Activated CD8-positive, alpha-beta memory T cell treated with anti-CD3 and anti-CD28 coated beads, Interleukin-2, amount 10 ng/mL, durations not matched to agents 7 days and 5 days (primary cell): ENCODE measurements at regions not wholly inside any gene's neighbourhood (a gene's known extent, or its start where the extent isn't known, plus 50 kb on each side); places are given as distances from the start of the nearest gene placed in this dataset.

Experiments used
- ATAC-seq: fragments of 150-1000 bp; cut with Tn5 transposase; one replicate; pipeline ENCODE4 v1.10.0; 2021; ENCODE audit warnings: moderate library complexity
- CTCF ChIA-PET: fragments of 350-600 bp; sonication (Branson Sonifier 250); formaldehyde crosslinking; loops from one replicate; lab custom pipeline; 2021; ENCODE audit warnings: antibody characterized with exemption; lab: Charles Lee
- DNase-seq: peaks from one replicate; pipeline ENCODE4 v3.0.0-alpha.2; 2020
- H3K27ac Mint-ChIP-seq: one replicate; pipeline ENCODE4 v1.8.0; 2021; ENCODE audit warnings: mild to moderate bottlenecking, mixed read lengths
- H3K27me3 Mint-ChIP-seq: one replicate; pipeline ENCODE4 v1.8.0; 2021; ENCODE audit warnings: mixed read lengths
- H3K36me3 Mint-ChIP-seq: one replicate; pipeline ENCODE4 v1.8.0; 2021; ENCODE audit warnings: mild to moderate bottlenecking, mixed read lengths
- H3K4me1 Mint-ChIP-seq: one replicate; pipeline ENCODE4 v1.8.0; 2021; ENCODE audit warnings: mixed read lengths
- H3K4me3 Mint-ChIP-seq: one replicate; pipeline ENCODE4 v1.8.0; 2021; ENCODE audit warnings: mild to moderate bottlenecking, moderate library complexity, mixed read lengths
- H3K9me3 Mint-ChIP-seq: one replicate; pipeline ENCODE4 v1.8.0; 2022; ENCODE audit warnings: low read depth, mixed read lengths

- DNase-seq = no peak
- H3K4me1 Mint-ChIP-seq = no peaks in the 10 kb centered on the region
- no peaks in the 10 kb centered on the region for H3K9me3 Mint-ChIP-seq
- no peak overlapping the region for H3K27ac Mint-ChIP-seq
- H3K27me3 Mint-ChIP-seq = peaks cover 9% of the 10 kb centered on the region
- H3K36me3 Mint-ChIP-seq = no peaks in the 10 kb centered on the region
- H3K4me3 Mint-ChIP-seq = no peak overlapping the region
- CTCF ChIA-PET = no interaction called here
- ATAC-seq = no peak
Measured at GRCh38 chr12:105920161-105920684, 218.5 kb downstream of the NUAK1 start.

- Mint-ChIP-seq H3K4me1 (no peaks in the 10 kb centered on the region), H3K9me3 (no peaks in the 10 kb centered on the region), H3K4me3 (no peak overlapping the region), H3K27me3 (peaks cover 9% of the 10 kb centered on the region), H3K27ac (no peak overlapping the region), H3K36me3 (no peaks in the 10 kb centered on the region)
- no peak for DNase-seq
- CTCF ChIA-PET = no interaction called here
- no peak for ATAC-seq
Measured at GRCh38 chr12:105921055-105921454, 217.7 kb downstream of the NUAK1 start.

GRCh38 chr12:105921872-105922669 is 216.7 kb downstream of the NUAK1 start:
- CTCF ChIA-PET = no interaction called here
- no peaks in the 10 kb centered on the region for H3K4me1 Mint-ChIP-seq
- DNase-seq (no peak), ATAC-seq (no peak)
- peaks cover 9% of the 10 kb centered on the region for H3K27me3 Mint-ChIP-seq
- no peaks in the 10 kb centered on the region for H3K36me3 Mint-ChIP-seq
- no peaks in the 10 kb centered on the region for H3K9me3 Mint-ChIP-seq
- no peak overlapping the region for H3K4me3 Mint-ChIP-seq
- H3K27ac Mint-ChIP-seq = no peak overlapping the region

- Mint-ChIP-seq H3K27ac (no peak overlapping the region), H3K4me3 (no peak overlapping the region), H3K27me3 (peaks cover 6% of the 10 kb centered on the region), H3K36me3 (no peaks in the 10 kb centered on the region), H3K9me3 (no peaks in the 10 kb centered on the region), H3K4me1 (no peaks in the 10 kb centered on the region)
- DNase-seq (no peak), ATAC-seq (no peak)
- CTCF ChIA-PET = no interaction called here
Measured at GRCh38 chr12:105922670-105923102, 216.1 kb downstream of the NUAK1 start.

- ATAC-seq (no peak), DNase-seq (no peak)
- Mint-ChIP-seq H3K9me3 (no peaks in the 10 kb centered on the region), H3K4me3 (no peak overlapping the region), H3K4me1 (no peaks in the 10 kb centered on the region), H3K36me3 (no peaks in the 10 kb centered on the region), H3K27me3 (peaks cover 5% of the 10 kb centered on the region), H3K27ac (no peak overlapping the region)
- CTCF ChIA-PET = no interaction called here
Measured at GRCh38 chr12:105924526-105925208, 214.1 kb downstream of the NUAK1 start.

- CTCF ChIA-PET = no interaction called here
- ATAC-seq (no peak), DNase-seq (no peak)
- no peaks in the 10 kb centered on the region for H3K36me3 Mint-ChIP-seq
- no peaks in the 10 kb centered on the region for H3K9me3 Mint-ChIP-seq
- H3K27ac Mint-ChIP-seq = no peak overlapping the region
- H3K4me1 Mint-ChIP-seq = no peaks in the 10 kb centered on the region
- H3K27me3 Mint-ChIP-seq = peaks cover 5% of the 10 kb centered on the region
- no peak overlapping the region for H3K4me3 Mint-ChIP-seq
Measured at GRCh38 chr12:105927564-105927963, 211.2 kb downstream of the NUAK1 start.

GRCh38 chr12:105928436-105928835 is 210.3 kb downstream of the NUAK1 start:
- DNase-seq (no peak), ATAC-seq (no peak)
- peaks cover 5% of the 10 kb centered on the region for H3K27me3 Mint-ChIP-seq
- H3K36me3 Mint-ChIP-seq = no peaks in the 10 kb centered on the region
- no peak overlapping the region for H3K4me3 Mint-ChIP-seq
- no peaks in the 10 kb centered on the region for H3K4me1 Mint-ChIP-seq
- H3K9me3 Mint-ChIP-seq = no peaks in the 10 kb centered on the region
- H3K27ac Mint-ChIP-seq = no peak overlapping the region
- CTCF ChIA-PET = no interaction called here

GRCh38 chr12:105929192-105929591 is 209.6 kb downstream of the NUAK1 start:
- CTCF ChIA-PET = no interaction called here
- Mint-ChIP-seq H3K4me1 (no peaks in the 10 kb centered on the region), H3K27me3 (peaks cover 5% of the 10 kb centered on the region), H3K36me3 (no peaks in the 10 kb centered on the region), H3K27ac (no peak overlapping the region), H3K4me3 (no peak overlapping the region), H3K9me3 (no peaks in the 10 kb centered on the region)
- DNase-seq (no peak), ATAC-seq (no peak)

GRCh38 chr12:105930557-105931503 is 207.9 kb downstream of the NUAK1 start:
- Mint-ChIP-seq H3K27me3 (peaks cover 2% of the 10 kb centered on the region), H3K27ac (no peak overlapping the region), H3K36me3 (no peaks in the 10 kb centered on the region), H3K4me1 (no peaks in the 10 kb centered on the region), H3K4me3 (no peak overlapping the region), H3K9me3 (no peaks in the 10 kb centered on the region)
- CTCF ChIA-PET = no interaction called here
- no peak for ATAC-seq
- DNase-seq = no peak

GRCh38 chr12:105931762-105932570 is 206.8 kb downstream of the NUAK1 start:
- Mint-ChIP-seq H3K4me3 (no peak overlapping the region), H3K4me1 (no peaks in the 10 kb centered on the region), H3K36me3 (no peaks in the 10 kb centered on the region), H3K27me3 (peaks cover 2% of the 10 kb centered on the region), H3K9me3 (no peaks in the 10 kb centered on the region), H3K27ac (no peak overlapping the region)
- DNase-seq (no peak), ATAC-seq (no peak)
- CTCF ChIA-PET = no interaction called here

GRCh38 chr12:105933671-105934665 is 204.8 kb downstream of the NUAK1 start:
- no peak for ATAC-seq
- Mint-ChIP-seq H3K4me1 (no peaks in the 10 kb centered on the region), H3K27ac (no peak overlapping the region), H3K9me3 (no peaks in the 10 kb centered on the region), H3K4me3 (no peak overlapping the region), H3K27me3 (peaks cover 2% of the 10 kb centered on the region), H3K36me3 (no peaks in the 10 kb centered on the region)
- CTCF ChIA-PET = no interaction called here
- no peak for DNase-seq

GRCh38 chr12:105935106-105935505 is 203.6 kb downstream of the NUAK1 start:
- CTCF ChIA-PET = no interaction called here
- H3K9me3 Mint-ChIP-seq = no peaks in the 10 kb centered on the region
- peaks cover 2% of the 10 kb centered on the region for H3K27me3 Mint-ChIP-seq
- H3K36me3 Mint-ChIP-seq = no peaks in the 10 kb centered on the region
- H3K4me1 Mint-ChIP-seq = no peaks in the 10 kb centered on the region
- no peak overlapping the region for H3K27ac Mint-ChIP-seq
- no peak for ATAC-seq
- no peak overlapping the region for H3K4me3 Mint-ChIP-seq
- DNase-seq = no peak
